ENCODE measurements at regions not wholly inside any gene's neighbourhood (a gene's known extent, or its start where the extent isn't known, plus 50 kb on each side); places are given as distances from the start of the nearest gene placed in this dataset.

- TF ChIP-seq, protein P1, sequence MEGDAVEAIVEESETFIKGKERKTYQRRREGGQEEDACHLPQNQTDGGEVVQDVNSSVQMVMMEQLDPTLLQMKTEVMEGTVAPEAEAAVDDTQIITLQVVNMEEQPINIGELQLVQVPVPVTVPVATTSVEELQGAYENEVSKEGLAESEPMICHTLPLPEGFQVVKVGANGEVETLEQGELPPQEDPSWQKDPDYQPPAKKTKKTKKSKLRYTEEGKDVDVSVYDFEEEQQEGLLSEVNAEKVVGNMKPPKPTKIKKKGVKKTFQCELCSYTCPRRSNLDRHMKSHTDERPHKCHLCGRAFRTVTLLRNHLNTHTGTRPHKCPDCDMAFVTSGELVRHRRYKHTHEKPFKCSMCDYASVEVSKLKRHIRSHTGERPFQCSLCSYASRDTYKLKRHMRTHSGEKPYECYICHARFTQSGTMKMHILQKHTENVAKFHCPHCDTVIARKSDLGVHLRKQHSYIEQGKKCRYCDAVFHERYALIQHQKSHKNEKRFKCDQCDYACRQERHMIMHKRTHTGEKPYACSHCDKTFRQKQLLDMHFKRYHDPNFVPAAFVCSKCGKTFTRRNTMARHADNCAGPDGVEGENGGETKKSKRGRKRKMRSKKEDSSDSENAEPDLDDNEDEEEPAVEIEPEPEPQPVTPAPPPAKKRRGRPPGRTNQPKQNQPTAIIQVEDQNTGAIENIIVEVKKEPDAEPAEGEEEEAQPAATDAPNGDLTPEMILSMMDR (IDR thresholded peaks at IDR 0.05) = no peak
- TF ChIP-seq POLR2A (IDR thresholded peaks at IDR 0.05) (no peak), POLR2AphosphoS5 (IDR thresholded peaks at IDR 0.05) (no peak), EP300 (IDR thresholded peaks at IDR 0.05) (no peak)
These were observed 265.4 kb downstream of the ADGRD1 start for GRCh38 chr12:131218923-131219669.

Data from suprapubic skin (tissue), 4 donors.